ENCODE measurements at regions not wholly inside any gene's neighbourhood (a gene's known extent, or its start where the extent isn't known, plus 50 kb on each side); places are given as distances from the start of the nearest gene placed in this dataset.

GRCh38 chr5:67904366-67904765 lies 311.2 kb upstream of the PIK3R1 start:
- Mint-ChIP-seq H3K27ac (no peak overlapping the region), H3K9me3 (no peaks in the 10 kb centered on the region), H3K27me3 (no peaks in the 10 kb centered on the region), H3K4me3 (no peak overlapping the region), H3K4me1 (ENCODE audit: low read depth) (no peaks in the 10 kb centered on the region), H3K36me3 (ENCODE audit: low read depth) (no peaks in the 10 kb centered on the region)
- TF ChIP-seq CTCF (IDR thresholded peaks at IDR 0.05), result no peak
- ATAC-seq, result no peak
- CTCF ChIA-PET, result no interaction called here
- intact Hi-C loops (cut with micrococcal nuclease), result no loop called here
- DNase-seq, result no peak
- POLR2A ChIA-PET, result no interaction called here

- ChIA-PET CTCF (no interaction called here), POLR2A (no interaction called here)
- no peak overlapping the region for H3K4me3 Mint-ChIP-seq
- no peaks in the 10 kb centered on the region for H3K36me3 Mint-ChIP-seq (ENCODE audit: low read depth)
- H3K4me1 Mint-ChIP-seq (ENCODE audit: low read depth), result no peaks in the 10 kb centered on the region
- H3K27me3 Mint-ChIP-seq, result no peaks in the 10 kb centered on the region
- intact Hi-C loops (cut with micrococcal nuclease), result no loop called here
- ATAC-seq (no peak), DNase-seq (no peak)
- H3K27ac Mint-ChIP-seq, result no peak overlapping the region
- H3K9me3 Mint-ChIP-seq, result no peaks in the 10 kb centered on the region
- TF ChIP-seq CTCF (IDR thresholded peaks at IDR 0.05), result no peak
Observed at GRCh38 chr5:67903656-67904055, 311.9 kb upstream of the PIK3R1 start.

GRCh38 chr5:67903121-67903520 lies 312.4 kb upstream of the PIK3R1 start:
- Mint-ChIP-seq H3K27me3 (no peaks in the 10 kb centered on the region), H3K4me3 (no peak overlapping the region), H3K36me3 (ENCODE audit: low read depth) (no peaks in the 10 kb centered on the region), H3K4me1 (ENCODE audit: low read depth) (no peaks in the 10 kb centered on the region), H3K9me3 (no peaks in the 10 kb centered on the region), H3K27ac (no peak overlapping the region)
- ATAC-seq (no peak), DNase-seq (no peak)
- POLR2A ChIA-PET, result no interaction called here
- intact Hi-C loops (cut with micrococcal nuclease), result no loop called here
- TF ChIP-seq CTCF (IDR thresholded peaks at IDR 0.05), result no peak
- CTCF ChIA-PET, result interaction anchor here (1.1 kb wide), 1 partner anchor 350 kb away, joined by 3 read pairs; no protein-coding TSS in a partner anchor

- ChIA-PET CTCF (interaction anchor here (1.1 kb wide), 1 partner anchor 350 kb away, joined by 3 read pairs; no protein-coding TSS in a partner anchor), POLR2A (no interaction called here)
- H3K36me3 Mint-ChIP-seq (ENCODE audit: low read depth), result no peaks in the 10 kb centered on the region
- DNase-seq (no peak), ATAC-seq (no peak)
- H3K27ac Mint-ChIP-seq, result no peak overlapping the region
- no peaks in the 10 kb centered on the region for H3K27me3 Mint-ChIP-seq
- H3K4me1 Mint-ChIP-seq (ENCODE audit: low read depth), result no peaks in the 10 kb centered on the region
- no peaks in the 10 kb centered on the region for H3K9me3 Mint-ChIP-seq
- intact Hi-C loops (cut with micrococcal nuclease), result no loop called here
- no peak for TF ChIP-seq CTCF (IDR thresholded peaks at IDR 0.05)
- no peak overlapping the region for H3K4me3 Mint-ChIP-seq
Observed at GRCh38 chr5:67902497-67902830, 313.1 kb upstream of the PIK3R1 start.

- DNase-seq (no peak), ATAC-seq (no peak)
- no peak for TF ChIP-seq CTCF (IDR thresholded peaks at IDR 0.05)
- Mint-ChIP-seq H3K27ac (no peak overlapping the region), H3K9me3 (no peaks in the 10 kb centered on the region), H3K4me3 (no peak overlapping the region), H3K4me1 (ENCODE audit: low read depth) (no peaks in the 10 kb centered on the region), H3K36me3 (ENCODE audit: low read depth) (no peaks in the 10 kb centered on the region), H3K27me3 (no peaks in the 10 kb centered on the region)
- POLR2A ChIA-PET, result no interaction called here
- intact Hi-C loops (cut with micrococcal nuclease), result no loop called here
- CTCF ChIA-PET, result interaction anchor here (1.1 kb wide), 1 partner anchor 351 kb away, joined by 3 read pairs; no protein-coding TSS in a partner anchor
Observed at GRCh38 chr5:67901814-67902496, 313.6 kb upstream of the PIK3R1 start.
